Stimulated activated CD8-positive, alpha-beta memory T cell treated with anti-CD3 and anti-CD28 coated beads, Interleukin-12 subunit alpha, Interleukin-12 subunit beta, amount 100 ng/mL, for 24 hours (primary cell): ENCODE measurements at regions not wholly inside any gene's neighbourhood (a gene's known extent, or its start where the extent isn't known, plus 50 kb on each side); places are given as distances from the start of the nearest gene placed in this dataset.

Experiments
- DNase-seq: peaks from one replicate; pipeline ENCODE4 v3.0.0-alpha.2; 2020; ENCODE audit errors: extremely low read depth

DNA sequence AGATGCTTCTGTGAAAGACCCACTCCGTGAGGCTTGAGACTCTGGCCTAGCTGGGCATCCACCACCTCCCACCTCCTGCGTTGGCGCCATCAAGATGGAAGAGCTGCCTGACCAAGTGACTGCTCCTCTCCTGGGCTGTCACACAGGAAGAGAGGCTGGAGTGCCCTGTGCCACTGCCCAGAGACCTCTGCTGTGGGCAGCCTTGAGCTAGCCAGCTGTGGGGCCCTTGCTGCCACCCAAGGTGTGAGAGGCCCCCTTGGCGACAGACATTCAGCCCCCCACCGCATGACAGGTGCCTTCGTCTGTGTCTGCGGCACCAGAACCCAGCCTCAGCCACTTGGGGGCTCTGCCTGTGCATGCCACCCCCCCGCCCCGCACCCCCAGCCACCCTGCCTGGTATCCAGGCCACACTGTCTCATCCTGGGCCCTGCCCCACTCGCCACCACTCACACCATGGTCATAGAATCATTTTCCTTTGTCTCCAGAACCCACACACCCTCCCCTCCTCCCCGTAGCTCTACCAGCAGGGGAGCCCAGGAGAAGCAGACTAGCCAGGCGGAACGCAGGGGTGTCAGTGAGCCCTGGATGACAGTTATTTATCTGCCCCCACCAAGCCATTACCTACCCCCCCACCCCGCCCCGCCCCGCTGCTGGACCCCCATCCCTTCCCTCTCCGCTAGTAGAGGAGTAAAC is 120.9 kb upstream of the LHX1 start:
- DNase-seq = no peak

DNA sequence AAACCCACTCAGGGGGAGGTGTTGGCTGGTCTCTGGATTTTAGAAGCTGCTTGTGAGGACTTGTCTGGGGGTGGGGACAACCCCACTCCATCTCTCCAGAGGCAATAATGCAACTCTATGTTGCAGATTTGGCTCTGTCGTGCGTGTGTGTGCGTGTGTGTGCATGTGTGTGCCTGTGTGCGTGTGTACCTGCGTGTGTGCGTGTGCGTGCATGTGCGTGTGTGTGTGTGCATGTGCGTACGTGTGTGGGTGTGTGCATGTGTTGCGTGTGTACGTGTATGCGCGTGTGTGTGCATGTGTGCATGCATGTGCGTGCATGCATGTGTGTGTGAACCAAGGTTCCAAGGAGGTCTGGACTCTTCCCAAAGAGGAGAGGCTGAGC is 120.4 kb upstream of the LHX1 start:
- DNase-seq = no peak

DNA sequence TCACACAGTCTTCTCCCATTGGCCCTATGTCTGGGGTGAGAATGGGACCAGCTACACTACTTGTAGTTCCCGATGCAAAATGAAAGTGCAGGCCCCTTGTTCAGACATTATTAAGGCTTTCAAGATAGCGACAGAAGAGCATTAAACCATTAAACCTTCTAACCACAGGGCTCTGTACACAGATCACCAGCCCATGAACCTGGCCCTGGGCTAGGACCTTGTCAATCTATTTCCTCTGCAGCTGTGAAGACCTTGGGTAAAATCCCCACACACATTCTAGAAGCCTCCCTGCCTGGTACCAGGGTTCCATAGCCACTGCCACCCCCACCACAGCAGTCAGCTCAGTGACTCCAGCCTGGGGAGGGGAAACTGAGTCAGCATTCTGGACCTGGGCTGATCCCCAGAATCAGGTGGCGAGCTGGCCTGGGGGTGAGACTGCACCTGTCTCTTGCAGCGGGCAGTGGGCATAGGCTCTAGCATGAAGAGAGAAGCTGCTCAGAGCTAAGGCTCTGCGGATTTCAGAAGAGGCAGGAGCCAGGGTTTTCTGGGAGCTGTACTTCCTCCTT is 119.7 kb upstream of the LHX1 start:
- DNase-seq = no peak

DNA sequence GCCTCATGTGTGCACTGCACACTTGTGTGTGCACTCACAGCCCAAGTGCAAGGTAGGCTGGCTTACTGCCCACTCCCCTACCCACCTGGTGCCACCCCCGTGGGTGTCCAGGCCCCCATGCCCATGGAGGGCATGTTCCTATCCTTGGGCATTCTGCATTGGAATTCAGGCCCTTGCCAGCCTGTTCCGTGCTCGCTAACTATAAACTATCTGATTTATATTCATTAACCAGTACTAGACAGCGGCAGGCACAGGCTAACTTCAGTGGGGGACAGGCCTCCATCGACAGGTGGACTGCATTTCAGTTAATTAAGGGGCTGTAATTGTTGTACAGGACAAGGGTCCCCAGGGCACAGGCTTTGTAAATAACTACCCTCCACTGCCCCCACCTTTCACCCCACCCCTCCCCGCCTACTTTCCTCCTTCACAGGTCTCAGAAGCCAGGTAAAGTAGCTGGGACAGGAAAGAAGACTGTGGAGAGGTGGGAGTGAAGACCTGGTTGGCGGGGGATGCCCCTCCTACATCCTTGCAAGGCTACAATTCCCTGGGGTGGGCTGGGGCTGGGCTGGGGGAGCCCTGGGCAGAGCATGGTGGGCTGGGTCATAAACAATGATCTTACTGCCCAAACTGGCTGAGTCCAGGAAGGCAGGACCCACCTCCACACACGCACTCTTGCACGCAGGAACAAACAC is 119.0 kb upstream of the LHX1 start:
- no peak for DNase-seq

DNA sequence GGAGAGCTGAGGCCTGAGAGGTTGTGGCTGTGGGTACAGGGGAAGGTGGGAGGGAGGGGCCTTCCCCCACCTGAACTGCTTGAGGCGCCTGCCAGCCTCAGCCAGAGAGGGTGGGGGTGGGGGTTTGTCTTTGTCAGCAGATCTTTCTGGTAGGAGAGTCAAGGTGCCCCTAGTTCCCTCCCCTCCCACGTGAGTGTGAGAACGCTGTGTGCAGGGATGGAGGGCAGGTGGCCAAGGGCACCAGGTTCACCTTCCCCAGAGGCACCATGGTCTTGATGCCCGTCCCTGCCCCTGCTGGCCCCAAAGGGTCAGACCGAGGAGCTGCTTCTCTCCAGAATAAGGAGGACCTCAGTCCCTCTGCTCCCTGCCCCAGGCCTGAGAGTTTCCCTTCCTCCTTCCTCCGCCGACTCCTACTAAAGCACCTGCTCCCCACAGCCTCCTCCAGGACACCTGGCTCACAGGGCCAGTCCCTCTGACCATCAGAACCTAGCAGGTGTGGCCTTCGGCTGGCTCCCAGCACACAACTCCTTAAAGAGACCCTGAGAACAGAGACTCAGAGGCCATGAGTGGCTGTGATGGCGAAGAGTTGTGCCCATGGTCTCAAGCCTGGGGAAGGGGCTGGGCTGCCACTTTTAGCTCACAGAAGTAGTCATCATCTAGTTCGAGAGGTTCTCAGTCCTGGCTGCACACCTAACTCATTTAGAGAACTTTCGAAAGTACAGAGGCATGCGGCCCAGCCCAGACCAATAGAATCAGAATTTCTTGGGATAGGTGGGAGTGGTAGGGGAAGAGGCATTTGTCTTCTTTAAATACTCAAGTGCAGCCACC is 113.2 kb upstream of the LHX1 start:
- no peak for DNase-seq

DNA sequence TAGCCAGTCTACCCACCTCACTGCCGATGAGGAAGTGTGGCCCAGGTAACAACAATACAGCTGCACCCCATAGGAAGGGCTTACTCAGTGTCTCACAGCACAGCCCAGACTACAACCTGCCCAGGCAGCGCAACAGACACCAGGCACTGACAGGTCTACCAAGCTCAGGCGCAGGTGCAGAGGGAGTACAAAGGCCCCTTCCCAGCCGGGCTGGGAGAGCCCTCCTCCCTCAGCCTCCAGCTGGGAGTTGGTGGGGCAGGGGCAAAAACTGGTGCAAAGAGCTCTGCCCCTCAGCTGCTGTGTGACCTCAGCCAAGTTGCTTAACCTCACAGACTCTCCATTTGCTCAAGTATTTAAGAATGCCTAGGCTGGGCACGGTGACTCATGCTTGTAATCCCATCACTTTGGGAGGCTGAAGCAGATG is 112.6 kb upstream of the LHX1 start:
- no peak for DNase-seq

DNA sequence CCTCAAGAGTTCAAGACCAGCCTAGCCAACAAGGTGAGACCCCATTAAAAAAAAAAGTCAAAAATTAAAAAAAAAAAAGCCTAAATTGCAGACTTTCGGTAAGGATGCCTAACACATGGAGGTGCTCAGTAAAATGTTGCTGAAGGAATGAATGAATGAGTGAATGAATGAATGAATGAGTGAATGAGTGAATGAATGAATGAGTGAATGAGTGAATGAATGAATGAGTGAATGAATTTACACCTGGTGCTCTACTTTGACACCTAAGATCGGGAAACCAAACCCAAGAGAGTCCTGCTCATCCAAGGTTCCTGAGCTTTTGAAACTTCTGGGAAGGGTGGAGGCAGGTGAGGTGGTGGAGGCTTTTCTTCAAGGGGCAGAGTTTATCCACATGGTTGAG is 112.2 kb upstream of the LHX1 start:
- DNase-seq = no peak

DNA sequence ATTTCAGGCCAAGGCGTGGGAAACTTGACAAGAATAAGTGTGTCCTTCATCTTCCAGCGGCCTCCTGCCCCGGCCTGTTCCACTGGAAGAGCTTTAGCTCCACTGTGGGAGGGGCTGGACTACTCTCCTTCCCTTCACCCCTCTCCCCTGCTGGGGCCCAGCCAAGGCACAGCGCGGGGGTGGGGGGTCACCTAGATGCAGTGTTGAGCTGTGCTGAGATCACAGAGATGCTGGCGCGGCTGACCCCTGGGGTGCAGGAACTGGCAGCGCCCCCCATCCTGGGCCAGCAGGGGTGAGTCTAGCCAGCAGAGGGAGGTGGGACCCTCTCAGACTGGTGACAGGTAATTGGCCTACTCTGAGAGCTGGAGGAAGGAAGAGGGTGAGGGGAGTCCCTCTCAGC is 111.8 kb upstream of the LHX1 start:
- DNase-seq = no peak

DNA sequence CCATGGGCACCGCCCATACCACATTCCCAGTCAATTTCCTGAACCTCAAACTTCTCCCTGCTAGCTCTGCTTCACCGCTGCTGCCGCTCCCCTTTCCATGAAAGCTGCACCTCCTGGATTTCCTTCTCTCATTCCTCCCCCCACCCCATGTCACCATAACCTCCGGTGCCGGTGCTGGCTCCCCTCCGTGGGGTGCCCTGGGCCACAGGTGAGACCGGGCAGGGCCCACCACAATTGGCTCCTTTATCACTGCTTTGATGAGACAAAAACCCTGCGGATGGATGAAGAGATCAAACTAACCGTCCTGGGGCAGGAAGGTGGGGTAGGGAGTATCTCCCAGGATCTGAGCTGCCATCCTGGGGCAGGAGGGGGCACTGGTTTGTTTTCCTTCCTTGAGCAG is 111.3 kb upstream of the LHX1 start:
- no peak for DNase-seq

DNA sequence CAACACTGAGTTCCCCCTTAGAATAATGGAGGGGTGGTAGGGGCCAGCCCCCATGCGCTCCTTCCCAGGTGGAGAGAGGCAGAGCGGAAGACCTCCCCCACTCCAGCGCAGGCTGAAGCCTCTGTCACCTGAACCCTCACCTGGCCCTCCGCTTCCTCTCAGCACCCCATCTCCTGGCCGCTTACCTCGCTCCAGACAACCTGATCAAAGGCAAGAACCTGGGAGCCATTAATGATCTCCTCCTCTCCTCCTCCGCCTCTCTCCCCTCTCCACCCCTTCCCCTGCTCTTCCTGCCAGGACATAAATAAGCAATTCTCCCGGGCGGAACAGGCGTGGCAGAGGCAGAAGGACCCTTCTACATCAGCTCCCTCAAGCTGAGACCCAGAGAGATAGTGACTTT is 110.2 kb upstream of the LHX1 start:
- no peak for DNase-seq

DNA sequence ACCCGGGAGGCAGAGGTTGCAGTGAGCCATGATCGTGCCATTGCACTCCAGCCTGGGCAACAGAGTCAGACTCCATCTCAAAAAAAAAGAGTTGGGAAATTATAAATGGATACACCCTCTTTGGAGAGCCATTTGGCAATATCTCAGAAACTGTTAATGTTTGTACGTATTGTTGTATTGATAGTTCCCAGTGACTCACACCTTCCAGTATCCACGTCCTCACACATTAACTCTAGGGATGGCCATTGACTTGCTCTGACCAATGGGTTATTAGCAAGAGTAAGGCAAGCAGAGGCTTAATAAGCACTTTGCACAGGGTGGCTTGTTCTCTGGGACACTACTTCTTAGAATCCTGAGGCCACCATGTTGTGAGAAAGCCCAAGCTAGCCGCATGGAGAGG is 107.6 kb upstream of the LHX1 start:
- no peak for DNase-seq

DNA sequence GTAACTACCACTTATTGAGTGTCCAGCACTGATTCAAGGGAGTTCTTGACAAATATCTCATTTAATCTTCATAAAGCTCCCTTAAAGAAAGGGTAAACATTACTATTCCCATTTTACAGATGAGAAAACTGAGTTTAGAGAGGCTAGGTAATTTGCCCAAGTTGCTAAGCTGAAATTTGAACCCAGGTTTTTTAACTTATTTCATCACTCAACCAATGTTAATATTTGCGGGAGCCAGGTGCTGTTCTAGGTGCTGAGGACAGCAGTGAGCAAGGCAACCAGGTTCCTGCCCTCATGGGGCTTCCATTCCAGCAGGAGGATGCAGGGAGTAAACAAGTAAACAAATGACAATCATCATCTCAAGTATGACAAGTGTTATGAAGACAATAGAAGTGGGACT is 104.0 kb upstream of the LHX1 start:
- DNase-seq = no peak

DNA sequence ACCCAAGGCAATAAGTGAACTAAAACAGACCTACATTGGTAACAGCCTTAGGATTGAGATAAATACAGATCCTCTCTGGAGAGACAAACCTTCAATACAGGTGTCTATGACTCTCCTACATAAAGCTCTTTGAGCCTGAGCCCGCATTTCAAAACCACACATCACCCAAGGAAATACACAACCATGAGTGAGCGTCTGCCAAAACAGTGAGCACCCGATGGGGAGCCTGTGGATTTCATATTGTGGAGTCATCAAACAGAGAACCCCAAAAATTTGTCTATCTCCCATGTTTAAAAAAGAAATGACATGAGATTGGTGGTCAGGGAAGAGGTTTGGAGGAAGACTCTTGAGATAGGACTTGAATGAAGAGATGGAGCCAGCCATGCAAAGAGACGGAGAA is 102.2 kb upstream of the LHX1 start:
- DNase-seq = no peak

DNA sequence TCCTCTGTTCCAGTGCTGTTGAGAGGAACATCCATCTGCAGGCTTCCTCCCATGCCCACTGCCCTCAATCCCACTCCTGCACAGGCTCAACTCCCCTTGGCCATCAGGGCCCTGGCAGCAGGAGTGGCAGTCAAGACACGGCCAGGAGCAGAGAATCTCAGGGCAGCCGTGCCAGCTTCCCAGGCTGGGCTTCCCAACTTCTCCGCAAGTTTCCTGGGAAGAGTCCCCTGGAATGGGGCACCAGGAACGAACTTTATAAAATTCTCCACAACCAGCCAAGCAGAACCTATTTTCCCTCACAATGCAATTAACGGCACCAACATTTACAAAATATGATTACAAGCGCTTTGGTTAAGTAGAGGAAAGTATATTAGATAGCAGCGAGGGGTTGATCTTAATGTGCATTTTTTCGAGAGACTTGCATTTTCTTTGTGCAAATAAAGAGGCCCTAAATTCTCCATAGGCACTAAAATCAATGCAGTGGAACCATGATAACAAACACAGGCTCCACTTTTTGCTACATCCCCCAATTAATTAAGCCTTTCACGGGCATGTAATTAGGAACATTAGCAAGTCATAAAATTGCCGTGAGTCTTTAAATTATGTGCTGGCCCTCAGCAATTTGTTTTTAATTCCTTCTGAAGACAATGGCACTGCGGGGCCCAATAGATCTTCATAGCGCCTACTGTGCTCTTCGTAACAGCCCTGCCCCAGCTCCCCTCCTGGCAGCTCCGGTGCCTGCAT is 99.9 kb upstream of the LHX1 start:
- no peak for DNase-seq

DNA sequence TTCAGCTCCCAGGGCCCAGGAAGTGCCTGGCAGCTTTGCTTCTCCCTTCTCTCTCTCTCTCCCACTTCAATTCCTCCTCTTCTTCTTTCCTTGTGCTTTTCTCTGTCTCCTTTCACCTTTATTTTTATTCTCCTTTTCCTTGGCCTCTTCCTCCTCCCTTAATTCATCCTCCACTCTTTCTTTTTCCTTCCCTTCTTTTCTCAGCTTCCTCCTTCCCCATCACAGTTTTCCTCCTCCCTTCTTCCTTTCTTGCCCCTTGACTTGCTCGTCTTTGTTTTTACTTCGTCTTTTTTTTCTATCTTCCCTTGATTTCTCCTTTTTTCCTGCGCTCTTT is 99.4 kb upstream of the LHX1 start:
- DNase-seq = no peak

DNA sequence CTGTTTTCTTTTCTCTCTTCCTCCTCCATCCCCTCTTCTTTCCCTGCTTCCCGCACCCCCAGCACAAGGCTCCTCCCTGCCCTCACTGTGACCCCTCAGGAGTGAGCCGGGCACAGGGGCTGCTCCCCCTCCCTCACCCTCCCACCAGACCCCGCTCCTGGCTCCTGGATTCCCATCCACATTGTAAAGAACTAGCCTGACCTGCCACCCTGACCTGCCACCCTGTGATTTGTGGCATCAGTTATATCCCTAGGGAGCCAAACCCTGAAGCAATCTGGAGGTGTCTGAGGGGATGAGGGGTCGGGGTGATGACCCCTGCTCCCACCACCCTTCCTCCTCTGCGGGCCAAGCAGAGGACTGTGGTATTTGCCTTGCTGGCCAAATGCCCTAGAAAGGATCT is 98.0 kb upstream of the LHX1 start:
- DNase-seq = no peak

DNA sequence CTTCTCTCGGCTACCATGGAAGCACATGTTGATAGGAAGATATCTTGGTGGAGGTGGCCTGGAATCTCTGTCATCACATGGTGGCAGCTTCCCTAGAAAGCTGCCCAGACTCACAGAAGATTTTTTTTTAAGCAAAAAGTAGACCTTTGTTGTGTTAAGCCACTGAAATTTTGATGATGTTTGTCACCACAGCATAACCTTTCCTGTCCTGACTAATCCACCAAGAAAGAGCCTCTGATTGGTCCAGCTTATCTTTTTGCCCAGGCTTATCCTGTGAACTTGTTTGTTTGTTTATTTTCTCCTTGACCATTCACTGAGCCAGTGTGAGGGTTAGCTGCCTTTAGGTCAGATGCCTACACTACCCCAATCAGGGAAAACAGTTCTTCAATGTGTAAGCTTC is 96.5 kb upstream of the LHX1 start:
- DNase-seq = no peak

DNA sequence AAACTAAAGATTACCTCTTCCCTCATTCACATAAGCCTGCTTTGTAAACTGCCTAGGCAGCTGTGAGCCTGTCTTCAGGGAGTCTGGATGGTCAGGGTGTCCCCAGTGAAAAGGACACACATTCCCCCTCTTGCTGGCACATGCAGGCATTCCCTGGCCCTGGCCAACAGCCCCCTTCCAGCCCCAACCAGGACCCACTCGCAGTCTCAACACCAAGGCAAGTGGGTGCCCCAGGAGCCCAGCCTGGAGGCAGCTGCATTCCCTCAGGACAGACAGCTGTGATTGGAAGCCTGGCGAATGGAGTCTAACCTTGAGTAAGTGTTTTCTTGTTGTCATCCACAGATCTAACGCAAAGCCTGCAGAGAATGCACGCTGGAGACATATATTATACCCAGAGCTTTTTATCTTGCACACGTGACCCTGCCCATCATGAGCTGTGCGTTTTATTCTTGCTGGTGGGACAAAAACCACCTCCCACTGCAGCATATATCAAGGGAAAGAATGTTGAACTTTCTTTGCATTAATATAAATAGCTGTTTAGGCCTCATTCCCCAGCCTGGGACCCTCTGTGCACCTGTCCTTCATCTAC is 95.0 kb upstream of the LHX1 start:
- no peak for DNase-seq

DNA sequence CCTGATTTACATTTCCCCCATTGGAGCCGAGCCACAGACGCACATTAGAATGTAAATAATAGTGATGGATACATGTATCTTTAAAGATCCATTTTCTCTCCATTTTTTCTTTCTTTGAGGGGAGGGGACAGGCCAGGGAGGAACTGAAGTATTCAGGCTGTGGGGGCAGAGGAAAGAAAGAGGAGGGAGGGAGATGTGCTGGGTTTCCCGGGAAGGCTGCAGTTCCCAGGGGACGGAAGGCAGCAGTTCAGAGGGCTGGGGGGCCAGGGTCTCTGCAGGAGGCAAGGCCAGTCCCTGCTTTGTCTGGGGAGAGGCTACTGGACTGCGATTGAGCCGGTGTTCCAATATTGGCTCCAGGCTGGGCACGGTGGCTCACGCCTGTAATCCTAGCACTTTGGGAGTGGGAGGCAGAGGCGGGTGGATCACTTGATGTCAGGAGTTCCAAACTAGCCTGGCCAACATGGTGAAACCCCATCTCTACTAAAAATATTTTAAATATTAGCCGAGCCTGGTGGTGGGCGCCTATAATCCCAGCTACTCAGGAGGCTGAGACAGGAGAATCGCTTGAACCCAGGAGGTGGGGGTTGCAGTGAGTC is 94.2 kb upstream of the LHX1 start:
- no peak for DNase-seq

DNA sequence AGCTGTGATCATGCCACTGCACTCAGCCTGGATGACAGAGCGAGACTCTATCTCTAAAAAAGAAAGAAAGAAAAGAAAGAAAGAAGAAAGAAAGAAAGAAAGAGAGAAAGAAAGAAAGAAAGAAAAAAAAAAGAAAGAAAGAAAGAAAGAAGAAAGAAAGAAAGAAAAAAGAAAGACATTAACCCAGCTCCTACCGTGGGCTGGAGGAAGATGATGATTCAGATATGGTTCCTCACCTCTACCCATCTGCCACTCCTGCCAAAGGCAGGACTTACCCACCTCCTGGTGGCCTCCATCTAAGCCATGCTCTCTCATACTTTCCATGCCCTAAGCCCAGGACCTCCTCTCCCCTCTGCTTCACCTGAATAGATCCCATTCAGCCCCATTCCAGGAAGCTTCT is 93.3 kb upstream of the LHX1 start:
- DNase-seq = no peak

DNA sequence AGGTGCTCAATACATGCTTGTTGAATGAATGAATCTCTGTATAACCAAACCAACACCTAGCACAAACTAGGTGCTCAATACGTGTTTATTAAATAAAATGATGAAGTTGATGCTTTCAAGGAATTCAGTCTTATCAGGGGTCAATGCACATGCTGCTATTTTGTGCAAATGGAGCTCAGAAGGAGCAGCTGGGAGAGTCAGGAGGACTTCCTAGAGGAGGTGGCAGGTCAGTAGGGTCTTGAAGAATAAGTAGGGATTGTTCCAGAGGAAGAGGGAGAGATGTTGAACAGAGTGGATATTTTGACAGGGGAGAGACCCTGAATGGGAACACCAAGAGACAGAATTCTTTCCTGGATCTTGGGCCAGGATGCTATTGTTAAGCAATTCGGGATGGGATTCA is 92.7 kb upstream of the LHX1 start:
- no peak for DNase-seq
